ENCODE measurements at regions not wholly inside any gene's neighbourhood (a gene's known extent, or its start where the extent isn't known, plus 50 kb on each side); places are given as distances from the start of the nearest gene placed in this dataset.

GRCh38 chr4:176963121-176963520, 170.4 kb upstream of the VEGFC start:
- TF ChIP-seq CTCF (IDR thresholded peaks at IDR 0.05), result no peak
- TF ChIP-seq POLR2A (IDR thresholded peaks at IDR 0.05), result no peak
